LHCN-M2 (cell line): ENCODE measurements at regions not wholly inside any gene's neighbourhood (a gene's known extent, or its start where the extent isn't known, plus 50 kb on each side); places are given as distances from the start of the nearest gene placed in this dataset.

Source experiments
- DNase-seq: peaks from one replicate; pipeline ENCODE4 v3.0.0-alpha.2; 2012; ENCODE audit warnings: low read depth

DNA sequence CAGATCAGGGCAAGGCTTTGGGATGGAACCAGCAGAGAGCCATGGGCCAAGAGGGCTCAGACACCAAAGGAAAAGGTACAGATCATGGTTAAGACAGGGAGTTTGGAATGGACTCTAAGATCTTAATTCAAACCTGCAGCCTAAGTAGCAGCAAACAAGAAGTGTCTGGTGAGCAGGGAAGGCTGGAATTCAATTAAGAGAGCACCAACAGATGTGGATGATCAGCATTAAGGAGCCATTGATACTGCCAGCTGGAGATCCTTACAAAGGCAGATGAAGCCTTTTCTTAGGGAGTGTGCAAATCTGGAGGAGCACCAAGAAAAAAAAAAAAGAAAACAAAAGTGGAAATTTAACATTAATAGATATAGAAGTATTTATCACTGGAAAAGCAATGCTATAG is 516.8 kb downstream of the RASEF start:
- DNase-seq = no peak

DNA sequence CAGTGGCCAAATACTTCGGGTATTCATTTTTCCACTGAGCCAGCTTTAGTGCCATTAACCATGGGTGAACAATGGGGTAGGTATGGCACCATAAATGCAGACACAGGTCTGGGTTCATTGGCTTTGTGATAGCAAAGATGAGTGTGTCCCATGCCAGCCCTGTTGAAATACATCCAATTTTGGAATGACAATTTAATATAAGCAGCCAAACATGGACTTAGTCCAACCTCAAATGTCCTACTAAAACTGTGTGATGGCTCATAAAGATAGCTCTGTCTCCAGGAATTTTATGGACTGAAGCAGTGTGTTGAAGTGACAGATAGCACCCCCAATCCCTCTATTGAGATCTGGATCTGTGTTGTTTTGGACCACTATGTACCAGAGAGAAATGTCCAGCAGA is 514.9 kb downstream of the RASEF start:
- DNase-seq = no peak

DNA sequence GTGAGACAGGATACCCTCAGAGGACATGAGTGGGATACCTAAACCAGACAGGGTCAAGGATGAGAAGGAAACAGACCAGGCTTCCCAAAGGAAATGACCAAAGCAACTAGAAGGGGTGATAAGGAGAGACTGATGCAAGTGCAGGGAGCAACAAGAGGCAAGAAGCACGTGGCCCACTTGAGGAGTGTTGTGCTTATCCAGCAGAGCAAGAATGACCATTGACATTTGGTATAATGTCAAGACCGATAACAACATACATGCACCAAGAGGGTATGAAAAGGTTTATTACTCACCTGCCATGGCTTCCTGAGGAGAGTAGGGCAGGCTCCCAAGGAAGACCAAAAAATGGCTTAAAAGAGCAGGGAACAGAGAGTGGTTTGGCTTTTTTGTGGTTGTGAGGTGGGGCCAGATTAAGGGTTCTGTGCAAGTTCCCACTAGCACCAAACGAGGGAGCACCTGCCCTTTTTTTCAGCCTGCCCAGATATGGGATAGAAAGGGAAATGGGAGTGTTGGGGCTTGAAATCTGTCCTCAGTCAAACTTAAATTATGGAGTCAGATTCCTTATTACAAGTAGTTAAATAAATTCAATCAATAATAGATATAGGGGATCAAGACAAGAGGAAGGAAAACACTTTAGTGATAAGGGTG is 513.6 kb downstream of the RASEF start:
- DNase-seq = no peak

DNA sequence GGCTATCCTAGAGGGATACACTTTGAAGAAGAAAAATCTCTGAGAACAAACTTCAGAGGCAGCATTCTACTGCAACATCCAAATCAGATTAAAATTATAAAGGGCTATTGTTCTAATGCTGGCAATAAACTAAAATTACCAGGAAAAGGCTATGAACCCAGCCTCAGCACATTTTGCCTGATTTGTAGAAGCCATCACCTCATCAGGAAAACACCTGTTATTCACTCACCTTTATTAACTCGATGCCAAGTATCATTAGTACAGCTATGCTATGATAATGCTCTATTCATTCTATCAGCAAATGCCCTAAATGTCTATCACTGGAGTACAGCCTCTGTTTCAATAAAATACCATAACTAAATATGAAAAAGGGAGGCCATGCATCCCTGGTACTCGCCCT is 510.2 kb downstream of the RASEF start:
- no peak for DNase-seq

DNA sequence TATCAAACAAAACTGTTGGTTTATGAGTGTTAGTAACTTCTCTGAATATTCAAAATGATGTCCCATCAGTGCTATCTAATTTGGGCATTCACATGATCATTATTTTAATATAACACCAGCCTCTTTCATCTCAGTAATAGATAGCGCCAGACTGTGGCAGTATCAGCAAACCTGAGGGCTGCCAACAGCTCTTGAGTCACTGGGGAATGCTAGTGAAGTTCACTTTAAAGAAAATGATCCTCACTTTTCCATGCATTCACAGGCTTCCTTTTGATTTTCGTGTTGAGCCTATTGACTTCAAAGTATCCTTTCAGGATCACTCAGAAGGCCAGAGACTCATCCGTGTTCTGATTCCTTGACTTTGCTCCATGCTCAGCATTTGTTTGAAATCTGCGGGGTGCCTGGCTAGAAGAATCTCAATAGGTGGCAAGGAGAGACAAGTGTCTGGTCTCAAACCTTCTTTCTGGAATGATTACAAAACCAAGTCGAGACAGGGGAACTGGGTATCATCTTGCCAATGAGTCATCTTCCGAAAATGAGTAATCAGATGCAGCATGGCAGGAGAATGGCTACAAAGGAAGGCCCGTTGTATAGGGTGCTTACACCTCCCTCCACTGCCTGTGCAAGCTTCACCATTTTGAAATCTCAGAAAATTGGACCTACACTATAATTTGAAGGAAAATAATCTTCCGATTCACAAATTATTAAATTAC is 509.1 kb downstream of the RASEF start:
- DNase-seq = peak; percentile 6

DNA sequence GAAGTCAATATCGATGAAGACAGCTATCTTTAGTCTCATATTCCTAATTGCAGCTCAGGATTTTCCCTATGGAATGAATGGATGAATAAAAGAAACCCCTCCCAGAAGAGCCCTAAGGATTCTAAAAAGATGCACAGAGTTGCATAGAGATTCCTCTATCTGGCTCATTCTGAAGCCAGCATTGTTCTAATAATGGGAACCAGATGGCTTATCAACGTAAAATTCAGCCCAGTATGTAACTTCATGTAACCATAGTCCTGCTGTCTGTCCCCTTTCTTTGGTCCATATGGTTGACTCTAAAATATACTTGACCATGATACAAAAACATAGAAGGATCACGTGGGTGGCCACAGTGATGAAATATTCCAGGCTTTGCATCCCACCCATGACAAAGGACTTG is 508.6 kb downstream of the RASEF start:
- DNase-seq = no peak

DNA sequence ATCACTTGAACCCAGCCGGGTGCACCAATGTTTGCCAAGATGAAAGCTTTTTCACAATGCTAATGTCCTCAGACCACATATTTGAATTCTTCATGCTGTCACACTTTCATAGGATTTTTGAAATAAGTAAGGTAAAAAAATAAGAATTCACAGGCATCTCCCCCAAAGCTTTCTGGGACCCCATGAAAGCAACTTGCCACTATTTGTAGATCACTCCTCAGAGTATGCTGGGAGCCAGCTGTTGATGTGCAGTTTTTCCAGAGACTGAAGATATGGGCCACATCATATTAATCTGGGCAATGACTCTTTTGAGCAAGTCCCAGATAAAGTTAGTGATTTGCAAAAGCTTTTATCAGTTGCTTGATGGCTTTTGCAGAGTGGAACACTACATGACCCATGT is 507.9 kb downstream of the RASEF start:
- DNase-seq = no peak

DNA sequence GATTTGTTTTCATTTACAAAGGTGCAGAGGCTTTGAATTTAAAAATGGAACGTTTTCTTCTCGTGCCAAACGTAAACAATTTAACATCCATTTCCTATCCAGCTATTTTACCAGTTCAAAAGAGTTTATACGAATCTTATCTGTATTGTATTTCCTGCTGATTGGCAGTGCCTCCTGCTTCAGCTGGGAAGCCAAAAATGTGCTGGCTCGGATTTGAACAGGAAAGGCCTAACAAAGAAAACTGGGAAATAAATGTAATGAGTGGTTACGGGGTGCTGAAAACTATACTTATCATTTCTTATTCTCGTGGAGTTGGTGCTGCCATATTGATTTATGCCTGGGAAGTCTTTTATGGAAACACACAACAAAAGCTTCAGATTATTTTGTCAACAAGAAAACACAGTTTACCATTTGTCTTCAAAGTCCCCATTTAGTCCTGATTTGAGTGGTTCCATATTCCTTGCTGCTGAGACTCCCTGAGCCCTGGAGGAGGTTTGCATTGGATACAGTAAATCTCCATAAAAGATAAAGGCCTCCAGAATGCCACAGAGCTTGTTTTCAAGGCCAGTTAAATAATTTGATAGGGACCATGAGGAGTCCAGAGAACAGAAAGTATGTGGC is 507.4 kb downstream of the RASEF start:
- no peak for DNase-seq

DNA sequence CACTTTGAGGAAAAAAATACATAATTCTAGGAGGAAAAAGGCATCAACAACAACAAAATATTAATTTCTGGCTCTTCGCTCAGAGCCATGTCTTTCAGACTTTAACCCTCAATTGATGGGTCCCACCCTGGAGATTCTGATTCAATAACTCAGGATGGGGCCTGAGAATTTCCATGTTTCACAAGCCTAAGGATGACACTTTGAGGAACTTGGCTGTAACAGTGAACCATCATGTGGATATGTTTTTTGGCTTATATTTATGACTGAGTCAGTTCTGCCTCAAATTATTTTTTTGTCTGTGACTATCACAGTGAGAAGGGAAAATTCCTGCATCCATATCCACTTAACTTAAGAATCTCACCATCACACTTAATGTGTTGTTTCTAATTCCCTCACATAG is 504.6 kb downstream of the RASEF start:
- no peak for DNase-seq

DNA sequence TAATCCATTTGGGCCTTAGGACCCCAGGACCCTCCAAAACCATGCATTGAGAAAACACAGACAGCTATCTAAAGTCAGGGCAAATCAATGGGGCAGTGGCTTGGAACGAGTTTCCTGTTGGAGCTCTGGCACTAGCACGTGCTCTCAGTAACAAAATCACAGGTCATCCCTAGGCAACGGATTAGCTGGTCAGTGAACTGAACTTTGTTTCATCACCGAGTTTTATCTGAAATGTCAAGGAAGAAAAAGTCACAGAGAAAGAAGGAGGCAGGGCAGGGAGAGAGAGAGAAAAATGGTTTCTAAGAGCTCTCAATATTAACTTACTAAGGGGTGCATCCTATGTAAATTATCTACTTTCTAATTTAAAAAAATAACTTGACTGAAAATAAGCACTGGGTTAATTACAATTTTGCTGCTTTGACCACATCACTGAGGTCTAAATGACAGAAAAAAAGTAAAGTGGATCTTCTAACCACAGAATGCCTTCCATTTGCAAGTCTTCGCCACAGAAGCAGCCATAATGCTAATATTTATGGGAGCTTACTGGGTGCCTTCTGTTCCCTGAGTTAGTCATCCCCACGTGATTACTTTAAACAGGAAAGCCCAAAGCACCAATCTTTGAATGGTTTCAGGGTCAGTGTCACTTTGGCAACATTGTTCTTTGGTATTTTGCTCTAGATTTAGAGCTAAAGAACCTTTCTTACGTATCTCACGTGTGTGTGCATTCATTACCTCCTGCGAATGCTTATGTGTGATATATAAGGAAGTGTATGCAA is 503.9 kb downstream of the RASEF start:
- no peak for DNase-seq

DNA sequence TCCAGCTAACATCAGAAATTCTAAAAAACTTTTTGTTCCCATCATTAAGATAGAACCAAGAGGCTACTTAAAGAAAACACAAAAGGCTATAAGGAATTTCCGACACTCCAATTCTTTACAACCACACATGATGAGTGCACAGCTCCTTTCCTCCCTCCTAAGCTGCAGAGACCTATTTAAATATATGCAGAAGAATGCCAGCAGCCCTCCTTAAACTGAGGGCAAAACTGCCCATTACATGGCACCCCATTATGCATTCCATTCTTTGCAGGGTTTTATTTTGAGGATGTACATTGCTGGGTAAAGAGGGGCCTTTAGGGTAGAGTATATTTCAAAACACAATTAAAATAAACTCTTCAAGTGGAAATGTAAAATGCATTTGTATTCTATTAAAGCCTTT is 502.9 kb downstream of the RASEF start:
- DNase-seq = no peak

DNA sequence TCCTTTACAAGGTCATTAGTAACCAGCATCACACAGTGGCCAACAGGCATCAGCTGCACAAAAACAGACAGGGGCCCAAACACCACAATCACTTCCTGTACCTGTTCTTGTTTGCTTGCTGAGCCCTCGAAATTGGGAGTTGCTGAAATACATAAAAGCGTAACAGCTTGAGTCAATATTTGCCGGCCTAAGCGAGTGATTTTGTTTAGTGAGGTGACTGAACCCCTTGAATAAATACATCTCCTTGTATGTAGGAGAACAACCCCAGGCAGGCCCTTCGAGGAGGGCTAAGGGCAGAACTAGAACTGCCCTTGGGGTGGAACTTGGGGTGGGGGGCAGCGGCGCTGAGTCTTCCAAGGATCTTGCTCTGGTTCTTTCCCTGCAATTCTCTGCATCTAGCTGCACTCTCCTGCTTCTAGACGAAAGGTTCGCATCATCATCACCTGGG is 502.5 kb downstream of the RASEF start:
- DNase-seq = no peak

DNA sequence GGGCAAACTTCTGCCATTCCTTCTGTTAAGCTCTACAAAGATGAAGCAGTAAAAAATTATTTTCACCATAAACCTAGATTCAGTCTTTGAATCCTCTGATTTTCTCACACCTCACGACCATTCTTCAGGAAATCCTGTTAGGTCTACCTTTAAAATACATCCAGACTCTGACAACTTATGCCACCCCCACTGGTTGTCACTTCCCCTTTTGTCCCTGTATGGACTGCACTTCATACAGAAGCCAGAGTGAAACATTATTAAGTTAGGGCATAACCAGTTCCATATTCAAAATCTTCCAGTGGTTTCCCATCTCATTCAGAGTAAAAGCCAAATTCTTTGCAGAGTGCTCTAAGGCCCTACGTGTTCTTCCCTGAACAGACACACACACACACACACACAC is 499.8 kb downstream of the RASEF start:
- no peak for DNase-seq

DNA sequence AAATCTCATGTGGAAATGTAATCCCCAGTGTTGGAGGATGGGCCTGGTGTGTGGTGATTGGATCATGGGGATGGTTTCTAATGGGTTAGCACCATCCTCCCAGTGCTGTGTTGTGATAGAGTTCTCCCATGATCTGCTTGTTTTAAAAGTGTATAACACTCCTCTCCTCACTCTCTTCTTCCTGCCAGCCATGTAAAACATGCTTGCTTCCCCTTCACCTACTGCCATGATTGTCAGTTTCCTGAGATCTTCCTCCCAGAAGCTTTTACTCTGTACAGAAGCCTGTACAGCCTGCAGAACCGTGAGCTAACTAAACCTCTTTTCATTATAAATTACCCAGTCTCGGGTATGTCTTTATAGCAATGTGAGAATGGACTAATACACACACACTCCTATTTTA is 499.1 kb downstream of the RASEF start:
- DNase-seq = no peak

DNA sequence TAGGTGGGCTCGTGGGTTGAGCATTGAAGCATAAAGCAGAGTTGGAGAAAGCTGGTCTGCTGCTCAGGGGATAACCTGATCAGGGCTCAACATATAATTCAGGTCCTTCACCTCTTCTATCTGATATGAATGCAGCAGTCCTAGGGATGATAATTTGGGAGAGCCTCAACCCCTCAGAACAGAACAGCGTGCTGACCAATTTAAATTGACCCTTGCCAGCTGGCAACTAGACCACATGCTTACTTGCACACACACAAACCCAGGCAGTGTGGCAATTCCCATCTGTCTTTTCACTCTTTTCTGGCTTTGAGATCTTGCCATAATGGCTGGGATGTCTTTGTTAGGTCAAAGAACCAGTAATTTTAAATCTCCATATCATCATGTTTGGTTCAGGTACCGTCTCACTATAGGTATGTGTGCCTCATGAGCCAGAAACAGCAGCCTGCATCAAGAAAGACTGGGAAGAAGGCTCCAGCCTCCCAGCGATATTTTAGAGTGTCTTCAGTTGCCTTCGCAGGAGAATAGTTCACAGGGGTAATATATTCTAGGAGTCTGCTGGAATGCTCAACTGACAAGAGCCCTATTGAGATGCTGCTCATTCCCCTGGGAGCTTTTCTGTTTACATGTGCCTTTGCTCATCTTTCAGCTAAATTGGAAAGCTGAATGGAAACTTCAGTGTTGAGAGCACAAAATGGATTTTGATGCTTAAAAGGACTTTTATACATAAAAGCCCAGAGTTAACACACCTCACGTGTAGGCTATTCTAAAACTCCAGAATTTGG is 497.6 kb downstream of the RASEF start:
- DNase-seq = no peak

DNA sequence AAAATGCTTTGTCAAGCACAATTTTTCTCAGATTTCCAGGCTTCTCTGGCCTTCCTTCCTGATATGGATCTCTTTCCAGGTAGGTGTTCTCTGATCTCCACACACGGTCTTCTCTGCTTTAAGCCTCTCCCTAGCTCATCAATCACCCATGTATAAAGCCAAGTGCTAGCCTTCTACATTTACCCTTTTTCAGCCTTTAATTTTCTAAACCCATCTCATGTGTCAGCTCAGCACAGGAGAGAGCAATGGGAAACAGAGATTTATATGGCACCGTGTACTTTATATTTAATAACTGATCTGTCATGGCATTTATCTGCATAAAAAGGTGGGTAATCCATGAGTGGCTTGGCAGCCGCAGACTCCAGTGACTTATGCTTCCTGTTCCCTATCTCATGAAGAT is 495.0 kb downstream of the RASEF start:
- DNase-seq = no peak

DNA sequence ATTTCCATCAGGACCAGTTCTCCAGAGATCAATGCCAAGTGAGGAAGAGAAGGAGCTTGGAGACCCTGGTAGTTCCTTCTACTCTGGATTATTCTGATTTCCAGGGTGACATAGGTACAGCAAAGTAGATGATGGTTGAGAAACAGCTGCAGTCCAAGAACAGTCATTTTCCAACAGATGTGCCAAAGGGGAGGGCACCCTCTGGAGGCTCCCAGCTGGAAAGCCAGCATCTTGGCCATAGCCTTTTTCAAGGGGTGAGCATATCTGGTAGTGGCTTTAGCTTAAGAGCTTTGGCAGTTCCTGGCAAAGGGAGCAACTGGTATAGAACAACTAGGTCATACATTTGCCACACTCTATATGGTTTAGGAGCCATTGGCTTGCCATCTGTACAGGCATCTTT is 492.7 kb downstream of the RASEF start:
- DNase-seq = no peak

DNA sequence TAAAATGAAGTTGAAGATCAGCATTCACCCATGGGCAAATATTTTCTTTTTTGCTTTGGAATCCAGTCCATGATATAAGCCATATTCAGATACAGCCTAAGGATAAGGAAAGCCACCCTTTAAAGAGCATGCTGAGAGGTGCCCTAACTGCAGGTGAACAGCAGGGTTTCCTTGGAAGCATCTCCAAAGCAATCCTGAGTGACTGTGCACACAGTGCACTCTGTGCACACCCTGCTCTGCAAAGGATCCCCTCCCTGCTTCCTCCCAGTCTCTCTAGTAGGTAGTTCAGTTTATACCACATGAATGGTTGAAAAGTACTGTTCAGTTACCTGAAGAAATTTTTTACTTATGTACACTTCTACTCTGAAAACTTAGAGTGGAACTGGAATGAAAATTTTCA is 491.4 kb downstream of the RASEF start:
- DNase-seq = no peak

DNA sequence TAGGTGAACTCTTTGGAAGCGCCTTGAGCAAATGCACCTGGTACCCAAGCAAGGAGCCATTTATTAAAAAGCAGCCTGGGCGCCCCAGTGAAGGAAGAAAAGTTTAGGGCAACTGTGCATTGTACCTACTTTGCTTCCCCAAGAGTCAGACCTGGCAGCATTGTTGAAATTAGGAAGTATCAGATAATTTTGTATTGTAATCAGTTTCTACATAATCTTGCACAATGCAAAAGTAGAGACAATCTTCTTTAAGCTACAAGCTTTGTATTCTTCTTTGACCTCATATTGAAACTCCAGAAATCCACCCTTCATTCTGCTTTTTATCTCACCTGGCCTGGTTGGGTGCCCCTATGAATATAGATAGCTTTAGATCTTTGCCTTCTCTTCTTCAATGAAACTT is 490.8 kb downstream of the RASEF start:
- no peak for DNase-seq

DNA sequence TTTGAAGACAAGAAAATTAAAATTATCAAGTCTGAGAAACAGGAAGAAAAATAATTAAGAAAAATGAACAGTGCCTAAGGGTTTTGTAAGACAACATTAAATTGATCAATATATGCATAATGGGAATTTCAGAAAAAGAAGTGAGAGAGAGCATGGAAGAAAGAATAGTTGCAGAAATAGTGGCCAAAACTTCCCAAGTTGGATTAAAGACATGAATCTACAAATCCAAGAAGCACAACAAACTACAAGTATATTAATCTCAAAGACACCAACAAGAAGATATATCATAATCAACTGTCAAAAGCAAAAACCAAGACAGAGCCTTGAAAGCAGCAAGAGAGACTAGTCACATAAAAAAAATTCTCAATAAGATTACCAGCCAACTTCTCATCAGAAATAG is 488.0 kb downstream of the RASEF start:
- DNase-seq = no peak

DNA sequence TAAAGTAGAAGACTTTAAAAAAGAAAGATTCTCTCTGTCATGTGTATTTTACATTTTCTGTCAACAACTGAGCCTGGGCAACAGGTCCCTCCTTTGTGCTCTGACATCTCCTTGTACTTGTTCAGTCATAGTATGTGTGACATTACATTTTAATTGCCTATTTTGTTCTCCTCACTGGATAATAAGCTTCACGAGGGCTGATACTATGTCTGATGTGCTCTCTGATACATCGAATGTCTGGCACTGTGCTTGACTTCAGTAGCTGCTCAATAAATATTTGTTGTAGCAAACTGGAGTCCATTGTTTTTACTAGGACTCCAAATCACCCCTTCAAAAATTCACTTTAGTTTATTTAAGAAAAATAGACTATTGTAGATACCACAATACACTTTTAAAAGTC is 482.0 kb downstream of the RASEF start:
- no peak for DNase-seq

DNA sequence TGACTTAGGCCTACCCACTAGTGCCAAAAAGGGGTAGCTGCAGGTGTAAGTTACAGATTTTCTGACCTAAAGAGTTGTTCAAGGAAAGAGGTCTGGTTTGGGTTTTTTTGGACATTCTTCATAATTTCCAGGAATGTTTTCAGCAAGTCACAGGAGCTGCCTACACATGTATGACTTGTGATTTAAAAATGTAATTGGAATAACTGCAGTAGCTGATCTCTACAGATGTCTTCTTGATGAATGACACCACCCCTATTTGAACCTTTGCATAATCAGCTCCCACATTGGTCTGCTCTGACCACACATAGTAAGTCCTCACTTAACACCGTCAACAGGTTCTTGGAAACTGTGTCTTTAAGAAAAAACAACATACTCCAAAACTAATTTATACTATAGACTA is 481.4 kb downstream of the RASEF start:
- DNase-seq = no peak
